ENCODE measurements at regions not wholly inside any gene's neighbourhood (a gene's known extent, or its start where the extent isn't known, plus 50 kb on each side); places are given as distances from the start of the nearest gene placed in this dataset.

DNA sequence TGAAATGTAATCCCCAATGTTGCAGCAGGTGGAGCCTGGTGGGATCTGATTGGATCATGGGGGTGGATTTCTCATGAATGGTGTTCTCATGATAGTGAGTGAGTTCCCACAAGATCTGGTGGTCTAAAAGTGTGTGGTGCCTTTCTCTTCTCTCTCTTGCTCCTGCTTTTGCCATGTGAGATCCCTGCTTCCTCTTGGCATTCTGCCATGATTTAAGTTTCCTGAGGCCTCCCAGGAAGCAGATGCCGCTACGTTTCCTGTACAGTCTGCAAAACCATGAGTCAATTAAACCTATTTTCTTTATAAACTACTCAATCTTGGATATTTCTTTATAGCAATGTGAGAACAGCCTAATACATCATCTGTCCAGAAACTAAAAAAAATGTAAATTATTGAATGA lies 298.3 kb downstream of the MEX3B start:
- ATAC-seq (no peak), DNase-seq (ENCODE audit: low spot score) (no peak)
- TF ChIP-seq, protein P1, sequence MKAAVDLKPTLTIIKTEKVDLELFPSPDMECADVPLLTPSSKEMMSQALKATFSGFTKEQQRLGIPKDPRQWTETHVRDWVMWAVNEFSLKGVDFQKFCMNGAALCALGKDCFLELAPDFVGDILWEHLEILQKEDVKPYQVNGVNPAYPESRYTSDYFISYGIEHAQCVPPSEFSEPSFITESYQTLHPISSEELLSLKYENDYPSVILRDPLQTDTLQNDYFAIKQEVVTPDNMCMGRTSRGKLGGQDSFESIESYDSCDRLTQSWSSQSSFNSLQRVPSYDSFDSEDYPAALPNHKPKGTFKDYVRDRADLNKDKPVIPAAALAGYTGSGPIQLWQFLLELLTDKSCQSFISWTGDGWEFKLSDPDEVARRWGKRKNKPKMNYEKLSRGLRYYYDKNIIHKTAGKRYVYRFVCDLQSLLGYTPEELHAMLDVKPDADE (IDR thresholded peaks at IDR 0.05), result no peak
- TF ChIP-seq, protein P2, sequence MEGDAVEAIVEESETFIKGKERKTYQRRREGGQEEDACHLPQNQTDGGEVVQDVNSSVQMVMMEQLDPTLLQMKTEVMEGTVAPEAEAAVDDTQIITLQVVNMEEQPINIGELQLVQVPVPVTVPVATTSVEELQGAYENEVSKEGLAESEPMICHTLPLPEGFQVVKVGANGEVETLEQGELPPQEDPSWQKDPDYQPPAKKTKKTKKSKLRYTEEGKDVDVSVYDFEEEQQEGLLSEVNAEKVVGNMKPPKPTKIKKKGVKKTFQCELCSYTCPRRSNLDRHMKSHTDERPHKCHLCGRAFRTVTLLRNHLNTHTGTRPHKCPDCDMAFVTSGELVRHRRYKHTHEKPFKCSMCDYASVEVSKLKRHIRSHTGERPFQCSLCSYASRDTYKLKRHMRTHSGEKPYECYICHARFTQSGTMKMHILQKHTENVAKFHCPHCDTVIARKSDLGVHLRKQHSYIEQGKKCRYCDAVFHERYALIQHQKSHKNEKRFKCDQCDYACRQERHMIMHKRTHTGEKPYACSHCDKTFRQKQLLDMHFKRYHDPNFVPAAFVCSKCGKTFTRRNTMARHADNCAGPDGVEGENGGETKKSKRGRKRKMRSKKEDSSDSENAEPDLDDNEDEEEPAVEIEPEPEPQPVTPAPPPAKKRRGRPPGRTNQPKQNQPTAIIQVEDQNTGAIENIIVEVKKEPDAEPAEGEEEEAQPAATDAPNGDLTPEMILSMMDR (conservative IDR thresholded peaks at IDR 0.05; ENCODE audit: low read depth in 2 of 2), result no peak
- no peak for TF ChIP-seq NANOG (IDR thresholded peaks at IDR 0.05; ENCODE audit: borderline replicate concordance)
- TF ChIP-seq ZNF331 (CRISPR knock-in tag; IDR thresholded peaks at IDR 0.05; ENCODE audit: low read depth), result no peak
- Histone ChIP-seq H3K36me3 (ENCODE audit: insufficient read depth) (no peaks in the 10 kb centered on the region), H3K4me3 (no peak overlapping the region), H3F3A (replicated peaks; ENCODE audit: low read depth) (no peaks in the 10 kb centered on the region), H3K79me2 (replicated peaks; ENCODE audit: insufficient read depth) (peaks cover 5% of the 10 kb centered on the region; the same call in 1 of the 2 replicates), H4K20me1 (replicated peaks; ENCODE audit: insufficient read depth) (0 out of 2 replicates have a peak, but pooled peaks cover 3% of the 10 kb centered on the region), H2AFZ (no peak overlapping the region), H3K27me3 (ENCODE audit: insufficient read depth) (no peaks in the 10 kb centered on the region), H3K4me1 (ENCODE audit: insufficient read depth) (peaks cover 17% of the 10 kb centered on the region), H3K27ac (ENCODE audit: low read depth) (no peak overlapping the region), H3K4me2 (no peak overlapping the region), H3K9me2 (ENCODE audit: insufficient read depth) (no peaks in the 10 kb centered on the region)
- Mint-ChIP-seq H3K4me3 (no peak overlapping the region), H3K27ac (no peak overlapping the region), H3K36me3 (ENCODE audit: low read depth) (no peaks in the 10 kb centered on the region), H3K9me3 (no peaks in the 10 kb centered on the region), H3K27me3 (ENCODE audit: insufficient read depth, low read depth, poor library complexity) (peaks cover 1% of the 10 kb centered on the region), H3K4me1 (peaks cover 22% of the 10 kb centered on the region)

DNA sequence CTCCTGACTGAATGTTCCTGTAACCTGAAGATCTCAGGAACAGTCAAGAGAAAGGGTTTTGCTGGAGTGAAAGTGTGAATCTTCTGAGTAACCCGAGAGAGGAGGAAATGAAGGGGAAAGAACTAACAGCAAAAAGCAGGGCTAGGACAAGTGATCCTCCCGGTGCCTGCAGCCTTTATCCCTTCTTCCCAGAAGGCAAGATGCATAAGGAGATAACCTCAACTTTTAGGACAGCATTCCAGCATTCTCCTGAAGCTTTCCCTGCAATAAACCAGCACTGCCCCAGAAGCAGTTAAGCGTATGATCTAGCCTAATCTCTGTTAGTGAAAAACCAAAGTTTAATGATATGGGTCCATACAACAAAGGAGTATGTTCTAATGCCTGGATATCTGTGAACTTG lies 298.8 kb downstream of the MEX3B start:
- H3K79me2 ChIP-seq (replicated peaks; ENCODE audit: insufficient read depth), result peaks cover 5% of the 10 kb centered on the region; the same call in 1 of the 2 replicates
- no peaks in the 10 kb centered on the region for H3K36me3 ChIP-seq (ENCODE audit: insufficient read depth)
- no peak overlapping the region for H3K4me3 Mint-ChIP-seq
- no peaks in the 10 kb centered on the region for H3K27me3 ChIP-seq (ENCODE audit: insufficient read depth)
- H3K27ac Mint-ChIP-seq, result no peak overlapping the region
- 0 out of 2 replicates have a peak, but pooled peaks cover 2% of the 10 kb centered on the region for H4K20me1 ChIP-seq (replicated peaks; ENCODE audit: insufficient read depth)
- H3K9me2 ChIP-seq (ENCODE audit: insufficient read depth), result no peaks in the 10 kb centered on the region
- no peak overlapping the region for H2AFZ ChIP-seq
- H3F3A ChIP-seq (replicated peaks; ENCODE audit: low read depth), result no peaks in the 10 kb centered on the region
- no peaks in the 10 kb centered on the region for H3K9me3 Mint-ChIP-seq
- H3K4me1 ChIP-seq (ENCODE audit: insufficient read depth), result peaks cover 13% of the 10 kb centered on the region
- DNase-seq (ENCODE audit: low spot score), result no peak
- H3K27ac ChIP-seq (ENCODE audit: low read depth), result no peak overlapping the region
- H3K27me3 Mint-ChIP-seq (ENCODE audit: insufficient read depth, low read depth, poor library complexity), result peaks cover 1% of the 10 kb centered on the region
- no peaks in the 10 kb centered on the region for H3K36me3 Mint-ChIP-seq (ENCODE audit: low read depth)
- no peak for ATAC-seq
- H3K4me3 ChIP-seq, result no peak overlapping the region
- peaks cover 18% of the 10 kb centered on the region for H3K4me1 Mint-ChIP-seq
- no peak overlapping the region for H3K4me2 ChIP-seq
- no peak for TF ChIP-seq EZH2phosphoT487 (IDR thresholded peaks at IDR 0.05; ENCODE audit: unreplicated experiment)
- TF ChIP-seq NANOG (IDR thresholded peaks at IDR 0.05; ENCODE audit: borderline replicate concordance), result no peak
- no peak for TF ChIP-seq ZNF114 (CRISPR knock-in tag; IDR thresholded peaks at IDR 0.05)
- TF ChIP-seq CREB1 (CRISPR knock-in tag; IDR thresholded peaks at IDR 0.05; ENCODE audit: low read depth), result no peak
- TF ChIP-seq, protein P3, sequence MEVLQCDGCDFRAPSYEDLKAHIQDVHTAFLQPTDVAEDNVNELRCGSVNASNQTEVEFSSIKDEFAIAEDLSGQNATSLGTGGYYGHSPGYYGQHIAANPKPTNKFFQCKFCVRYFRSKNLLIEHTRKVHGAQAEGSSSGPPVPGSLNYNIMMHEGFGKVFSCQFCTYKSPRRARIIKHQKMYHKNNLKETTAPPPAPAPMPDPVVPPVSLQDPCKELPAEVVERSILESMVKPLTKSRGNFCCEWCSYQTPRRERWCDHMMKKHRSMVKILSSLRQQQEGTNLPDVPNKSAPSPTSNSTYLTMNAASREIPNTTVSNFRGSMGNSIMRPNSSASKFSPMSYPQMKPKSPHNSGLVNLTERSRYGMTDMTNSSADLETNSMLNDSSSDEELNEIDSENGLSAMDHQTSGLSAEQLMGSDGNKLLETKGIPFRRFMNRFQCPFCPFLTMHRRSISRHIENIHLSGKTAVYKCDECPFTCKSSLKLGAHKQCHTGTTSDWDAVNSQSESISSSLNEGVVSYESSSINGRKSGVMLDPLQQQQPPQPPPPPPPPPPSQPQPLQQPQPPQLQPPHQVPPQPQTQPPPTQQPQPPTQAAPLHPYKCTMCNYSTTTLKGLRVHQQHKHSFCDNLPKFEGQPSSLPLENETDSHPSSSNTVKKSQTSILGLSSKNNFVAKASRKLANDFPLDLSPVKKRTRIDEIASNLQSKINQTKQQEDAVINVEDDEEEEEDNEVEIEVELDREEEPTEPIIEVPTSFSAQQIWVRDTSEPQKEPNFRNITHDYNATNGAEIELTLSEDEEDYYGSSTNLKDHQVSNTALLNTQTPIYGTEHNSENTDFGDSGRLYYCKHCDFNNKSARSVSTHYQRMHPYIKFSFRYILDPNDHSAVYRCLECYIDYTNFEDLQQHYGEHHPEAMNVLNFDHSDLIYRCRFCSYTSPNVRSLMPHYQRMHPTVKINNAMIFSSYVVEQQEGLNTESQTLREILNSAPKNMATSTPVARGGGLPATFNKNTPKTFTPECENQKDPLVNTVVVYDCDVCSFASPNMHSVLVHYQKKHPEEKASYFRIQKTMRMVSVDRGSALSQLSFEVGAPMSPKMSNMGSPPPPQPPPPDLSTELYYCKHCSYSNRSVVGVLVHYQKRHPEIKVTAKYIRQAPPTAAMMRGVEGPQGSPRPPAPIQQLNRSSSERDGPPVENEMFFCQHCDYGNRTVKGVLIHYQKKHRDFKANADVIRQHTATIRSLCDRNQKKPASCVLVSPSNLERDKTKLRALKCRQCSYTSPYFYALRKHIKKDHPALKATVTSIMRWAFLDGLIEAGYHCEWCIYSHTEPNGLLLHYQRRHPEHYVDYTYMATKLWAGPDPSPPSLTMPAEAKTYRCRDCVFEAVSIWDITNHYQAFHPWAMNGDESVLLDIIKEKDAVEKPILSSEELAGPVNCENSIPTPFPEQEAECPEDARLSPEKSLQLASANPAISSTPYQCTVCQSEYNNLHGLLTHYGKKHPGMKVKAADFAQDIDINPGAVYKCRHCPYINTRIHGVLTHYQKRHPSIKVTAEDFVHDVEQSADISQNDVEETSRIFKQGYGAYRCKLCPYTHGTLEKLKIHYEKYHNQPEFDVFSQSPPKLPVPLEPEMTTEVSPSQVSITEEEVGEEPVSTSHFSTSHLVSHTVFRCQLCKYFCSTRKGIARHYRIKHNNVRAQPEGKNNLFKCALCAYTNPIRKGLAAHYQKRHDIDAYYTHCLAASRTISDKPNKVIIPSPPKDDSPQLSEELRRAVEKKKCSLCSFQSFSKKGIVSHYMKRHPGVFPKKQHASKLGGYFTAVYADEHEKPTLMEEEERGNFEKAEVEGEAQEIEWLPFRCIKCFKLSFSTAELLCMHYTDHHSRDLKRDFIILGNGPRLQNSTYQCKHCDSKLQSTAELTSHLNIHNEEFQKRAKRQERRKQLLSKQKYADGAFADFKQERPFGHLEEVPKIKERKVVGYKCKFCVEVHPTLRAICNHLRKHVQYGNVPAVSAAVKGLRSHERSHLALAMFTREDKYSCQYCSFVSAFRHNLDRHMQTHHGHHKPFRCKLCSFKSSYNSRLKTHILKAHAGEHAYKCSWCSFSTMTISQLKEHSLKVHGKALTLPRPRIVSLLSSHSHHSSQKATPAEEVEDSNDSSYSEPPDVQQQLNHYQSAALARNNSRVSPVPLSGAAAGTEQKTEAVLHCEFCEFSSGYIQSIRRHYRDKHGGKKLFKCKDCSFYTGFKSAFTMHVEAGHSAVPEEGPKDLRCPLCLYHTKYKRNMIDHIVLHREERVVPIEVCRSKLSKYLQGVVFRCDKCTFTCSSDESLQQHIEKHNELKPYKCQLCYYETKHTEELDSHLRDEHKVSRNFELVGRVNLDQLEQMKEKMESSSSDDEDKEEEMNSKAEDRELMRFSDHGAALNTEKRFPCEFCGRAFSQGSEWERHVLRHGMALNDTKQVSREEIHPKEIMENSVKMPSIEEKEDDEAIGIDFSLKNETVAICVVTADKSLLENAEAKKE (CRISPR knock-in tag; IDR thresholded peaks at IDR 0.05), result no peak
- TF ChIP-seq STAT1 (IDR thresholded peaks at IDR 0.05; ENCODE audit: unreplicated experiment), result no peak
- TF ChIP-seq, protein P2 (conservative IDR thresholded peaks at IDR 0.05; ENCODE audit: low read depth in 2 of 2), result no peak
- TF ChIP-seq, protein P1 (IDR thresholded peaks at IDR 0.05), result no peak

Data from GM23338 (cell line).